ENCODE measurements at regions not wholly inside any gene's neighbourhood (a gene's known extent, or its start where the extent isn't known, plus 50 kb on each side); places are given as distances from the start of the nearest gene placed in this dataset.
A peak's percentile ranks its signal among the peaks of the same experiment; 100 is the strongest.
"Not testable (repeated sequence)": the region's sequence is repeated elsewhere in the genome, so short reads cannot be mapped to it uniquely, and the experiment has no call there.

DNA sequence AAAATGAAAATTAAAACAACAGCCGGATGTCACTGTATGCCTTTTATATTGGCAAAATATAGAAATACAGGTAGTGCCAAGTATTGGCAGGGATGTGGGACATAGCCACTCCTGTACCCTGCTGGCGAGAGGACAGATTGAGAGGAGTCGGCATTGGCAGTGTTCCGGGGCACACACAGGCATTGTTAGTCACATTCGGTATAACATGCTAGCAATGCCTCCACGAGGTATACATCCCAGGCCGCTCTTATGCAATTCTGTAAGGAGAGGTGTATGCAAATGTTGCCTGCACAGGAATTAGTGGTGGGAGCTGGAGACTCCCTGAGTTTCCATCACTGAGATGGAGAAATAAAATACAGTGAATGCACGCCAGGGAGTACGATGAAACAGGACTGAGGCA, 99.4 kb upstream of the DLG1 start:
- no peak for DNase-seq
- Histone ChIP-seq H3K4me2 (replicated peaks; ENCODE audit: low read depth, low read length, poor library complexity, severe bottlenecking) (no peak overlapping the region), H3K9ac (ENCODE audit: low read length) (no peak overlapping the region), H2AFZ (ENCODE audit: insufficient read depth, low read depth, low read length, poor library complexity, severe bottlenecking) (no peak overlapping the region), H3K36me3 (replicated peaks in 1 of 2; ENCODE audit: control extremely low read depth in 1 of 2, control insufficient read depth in 1 of 2, extremely low read depth in 1 of 2, insufficient read depth in 2 of 2, low read length in 1 of 2) (no peaks in the 10 kb centered on the region), H4K20me1 (ENCODE audit: control insufficient read depth, insufficient read depth, low read length, poor library complexity, severe bottlenecking) (no peaks in the 10 kb centered on the region), H3K9me3 (ENCODE audit: control extremely low read depth in 1 of 3, control insufficient read depth in 2 of 3, insufficient read depth in 1 of 3, low read length in 2 of 3) (no peaks in the 10 kb centered on the region), H3K79me2 (ENCODE audit: control insufficient read depth, insufficient read depth, low read length) (no peaks in the 10 kb centered on the region), H3K27me3 (replicated peaks in 1 of 4; ENCODE audit: control extremely low read depth in 1 of 4, control insufficient read depth in 3 of 4, insufficient read depth in 4 of 4, low read length in 3 of 4) (peaks cover 0 to 4% (median 1%) of the 10 kb centered on the region in 4 experiments), H3K27ac (ENCODE audit: low read length in 2 of 2) (no peak overlapping the region), H3K4me3 (ENCODE audit: control extremely low read depth in 1 of 5, extremely low read depth in 1 of 5, insufficient read depth in 1 of 5, low read depth in 2 of 5, low read length in 4 of 5) (no peak overlapping the region), H3K4me1 (ENCODE audit: control insufficient read depth in 2 of 2, insufficient read depth in 2 of 2, low read length in 2 of 2) (no peaks in the 10 kb centered on the region)
- H3K4me1 Mint-ChIP-seq, result no peaks in the 10 kb centered on the region
- CTCF ChIA-PET, result no interaction called here
- H3K27me3 Mint-ChIP-seq, result peaks cover 22% of the 10 kb centered on the region
- no peaks in the 10 kb centered on the region for H3K9me3 Mint-ChIP-seq (ENCODE audit: insufficient read depth)
- TF ChIP-seq, protein P1, sequence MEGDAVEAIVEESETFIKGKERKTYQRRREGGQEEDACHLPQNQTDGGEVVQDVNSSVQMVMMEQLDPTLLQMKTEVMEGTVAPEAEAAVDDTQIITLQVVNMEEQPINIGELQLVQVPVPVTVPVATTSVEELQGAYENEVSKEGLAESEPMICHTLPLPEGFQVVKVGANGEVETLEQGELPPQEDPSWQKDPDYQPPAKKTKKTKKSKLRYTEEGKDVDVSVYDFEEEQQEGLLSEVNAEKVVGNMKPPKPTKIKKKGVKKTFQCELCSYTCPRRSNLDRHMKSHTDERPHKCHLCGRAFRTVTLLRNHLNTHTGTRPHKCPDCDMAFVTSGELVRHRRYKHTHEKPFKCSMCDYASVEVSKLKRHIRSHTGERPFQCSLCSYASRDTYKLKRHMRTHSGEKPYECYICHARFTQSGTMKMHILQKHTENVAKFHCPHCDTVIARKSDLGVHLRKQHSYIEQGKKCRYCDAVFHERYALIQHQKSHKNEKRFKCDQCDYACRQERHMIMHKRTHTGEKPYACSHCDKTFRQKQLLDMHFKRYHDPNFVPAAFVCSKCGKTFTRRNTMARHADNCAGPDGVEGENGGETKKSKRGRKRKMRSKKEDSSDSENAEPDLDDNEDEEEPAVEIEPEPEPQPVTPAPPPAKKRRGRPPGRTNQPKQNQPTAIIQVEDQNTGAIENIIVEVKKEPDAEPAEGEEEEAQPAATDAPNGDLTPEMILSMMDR (IDR thresholded peaks at IDR 0.05), result no peak
- no peak for TF ChIP-seq EZH2 (IDR thresholded peaks at IDR 0.05; ENCODE audit: borderline replicate concordance, insufficient read depth, low read depth, low read length, poor library complexity, severe bottlenecking)
- H3K27ac Mint-ChIP-seq, result no peak overlapping the region
- POLR2A ChIA-PET, result no interaction called here
- intact Hi-C loops (cut with micrococcal nuclease), result no loop called here
- no peak overlapping the region for H3K4me3 Mint-ChIP-seq
- WGBS (ENCODE audit: insufficient coverage), result 97% methylated on average over 7 of the region's 9 CpGs
- ATAC-seq (ENCODE audit: low read depth), result no peak

DNA sequence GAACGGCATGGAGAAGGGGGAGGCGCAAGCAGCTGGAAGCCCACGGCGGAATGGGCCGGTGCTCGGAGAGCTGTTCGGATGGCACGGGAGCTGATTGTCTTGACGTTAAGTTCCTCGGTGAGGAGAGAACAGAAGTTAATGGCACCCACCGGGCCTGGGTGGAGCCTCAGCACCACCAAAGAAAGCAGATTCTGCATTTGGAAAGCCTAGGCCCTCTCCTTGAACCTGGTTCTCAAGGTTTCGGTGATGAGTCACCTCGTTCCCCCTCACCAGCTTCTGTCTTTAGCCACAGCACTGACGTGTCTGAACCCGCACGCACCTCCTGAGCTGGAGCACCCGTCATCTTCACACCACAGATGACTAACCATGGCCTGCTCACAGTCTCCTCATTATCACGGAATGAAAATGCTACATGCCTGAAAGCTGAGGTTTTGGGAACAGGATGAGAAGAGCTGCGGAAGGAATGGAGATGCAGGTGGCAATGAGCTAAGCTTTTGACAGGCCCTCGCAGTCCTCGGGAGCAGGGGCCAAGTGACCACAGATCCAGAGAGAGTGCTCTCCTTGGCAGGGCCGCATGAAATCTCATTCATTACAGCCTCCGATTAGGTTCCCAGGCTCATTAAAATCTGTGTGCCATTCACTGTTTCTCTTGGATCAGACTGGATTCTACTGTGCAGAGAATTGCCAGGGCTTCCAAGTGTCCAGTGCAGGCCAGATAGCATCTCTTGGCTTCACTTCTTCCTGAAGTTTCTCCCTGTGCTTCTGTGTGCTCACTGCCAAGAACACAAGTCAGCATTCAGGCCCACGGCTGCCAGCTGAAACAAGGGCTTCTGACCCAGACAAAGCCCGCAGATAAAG, 96.3 kb upstream of the DLG1 start:
- no peak overlapping the region for H3K4me3 Mint-ChIP-seq
- TF ChIP-seq EZH2 (IDR thresholded peaks at IDR 0.05; ENCODE audit: borderline replicate concordance, insufficient read depth, low read depth, low read length, poor library complexity, severe bottlenecking), result no peak
- TF ChIP-seq, protein P1 (IDR thresholded peaks at IDR 0.05), result no peak
- Histone ChIP-seq H3K9ac (ENCODE audit: low read length) (no peak overlapping the region), H3K9me3 (ENCODE audit: control extremely low read depth in 1 of 3, control insufficient read depth in 2 of 3, insufficient read depth in 1 of 3, low read length in 2 of 3) (no peaks in the 10 kb centered on the region), H3K4me2 (replicated peaks; ENCODE audit: low read depth, low read length, poor library complexity, severe bottlenecking) (no peak overlapping the region), H3K27ac (ENCODE audit: low read length in 2 of 2) (no peak overlapping the region), H3K27me3 (replicated peaks in 1 of 4; ENCODE audit: control extremely low read depth in 1 of 4, control insufficient read depth in 3 of 4, insufficient read depth in 4 of 4, low read length in 3 of 4) (peaks cover 0 to 8% (median 5%) of the 10 kb centered on the region in 4 experiments), H4K20me1 (ENCODE audit: control insufficient read depth, insufficient read depth, low read length, poor library complexity, severe bottlenecking) (no peaks in the 10 kb centered on the region), H3K4me3 (ENCODE audit: control extremely low read depth in 1 of 5, extremely low read depth in 1 of 5, insufficient read depth in 1 of 5, low read depth in 2 of 5, low read length in 4 of 5) (no peak overlapping the region), H3K4me1 (ENCODE audit: control insufficient read depth in 2 of 2, insufficient read depth in 2 of 2, low read length in 2 of 2) (no peaks in the 10 kb centered on the region), H2AFZ (ENCODE audit: insufficient read depth, low read depth, low read length, poor library complexity, severe bottlenecking) (no peak overlapping the region), H3K36me3 (replicated peaks in 1 of 2; ENCODE audit: control extremely low read depth in 1 of 2, control insufficient read depth in 1 of 2, extremely low read depth in 1 of 2, insufficient read depth in 2 of 2, low read length in 1 of 2) (no peaks in the 10 kb centered on the region), H3K79me2 (ENCODE audit: control insufficient read depth, insufficient read depth, low read length) (no peaks in the 10 kb centered on the region)
- H3K27me3 Mint-ChIP-seq, result peaks cover 19% of the 10 kb centered on the region
- H3K9me3 Mint-ChIP-seq (ENCODE audit: insufficient read depth), result no peaks in the 10 kb centered on the region
- POLR2A ChIA-PET, result no interaction called here
- intact Hi-C loops (cut with micrococcal nuclease), result no loop called here
- ATAC-seq (ENCODE audit: low read depth) (peak; percentile 53), DNase-seq (no peak)
- CTCF ChIA-PET, result no interaction called here
- no peak overlapping the region for H3K27ac Mint-ChIP-seq
- 90% methylated on average over 21 of the region's 25 CpGs for WGBS (ENCODE audit: insufficient coverage)
- H3K4me1 Mint-ChIP-seq, result no peaks in the 10 kb centered on the region

DNA sequence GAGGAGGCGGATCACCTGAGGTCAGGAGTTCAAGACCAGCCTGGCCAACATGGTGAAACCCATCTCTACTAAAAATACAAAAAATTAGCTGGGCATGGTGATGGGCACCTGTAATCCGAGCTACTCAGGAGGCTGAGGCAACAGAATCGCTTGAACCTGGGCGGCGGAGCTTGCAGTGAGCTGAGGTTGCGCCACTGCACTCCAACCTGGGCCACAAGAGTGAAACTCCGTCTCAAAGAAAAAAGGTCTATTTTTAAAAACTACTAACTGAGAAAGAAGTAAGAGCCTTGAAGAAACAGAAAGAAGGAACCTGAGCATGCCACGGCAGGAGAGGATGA, 95.7 kb upstream of the DLG1 start:
- H3K36me3 ChIP-seq (replicated peaks in 1 of 2; ENCODE audit: control extremely low read depth in 1 of 2, control insufficient read depth in 1 of 2, extremely low read depth in 1 of 2, insufficient read depth in 2 of 2, low read length in 1 of 2); H3K27ac ChIP-seq (ENCODE audit: low read length in 2 of 2); H3K4me1 Mint-ChIP-seq; H4K20me1 ChIP-seq (ENCODE audit: control insufficient read depth, insufficient read depth, low read length, poor library complexity, severe bottlenecking); H3K27ac Mint-ChIP-seq; CTCF ChIA-PET; H3K4me1 ChIP-seq (ENCODE audit: control insufficient read depth in 2 of 2, insufficient read depth in 2 of 2, low read length in 2 of 2); H3K4me3 Mint-ChIP-seq; POLR2A ChIA-PET; ATAC-seq (ENCODE audit: low read depth); intact Hi-C loops (cut with micrococcal nuclease); H3K9me3 Mint-ChIP-seq (ENCODE audit: insufficient read depth); DNase-seq; H3K4me2 ChIP-seq (replicated peaks; ENCODE audit: low read depth, low read length, poor library complexity, severe bottlenecking); H3K9me3 ChIP-seq (ENCODE audit: control extremely low read depth in 1 of 3, control insufficient read depth in 2 of 3, insufficient read depth in 1 of 3, low read length in 2 of 3); H2AFZ ChIP-seq (ENCODE audit: insufficient read depth, low read depth, low read length, poor library complexity, severe bottlenecking); H3K4me3 ChIP-seq (ENCODE audit: control extremely low read depth in 1 of 5, extremely low read depth in 1 of 5, insufficient read depth in 1 of 5, low read depth in 2 of 5, low read length in 4 of 5); H3K79me2 ChIP-seq (ENCODE audit: control insufficient read depth, insufficient read depth, low read length); H3K9ac ChIP-seq (ENCODE audit: low read length); H3K27me3 ChIP-seq (replicated peaks in 1 of 4; ENCODE audit: control extremely low read depth in 1 of 4, control insufficient read depth in 3 of 4, insufficient read depth in 4 of 4, low read length in 3 of 4): not testable (repeated sequence)
- peaks cover 22% of the 10 kb centered on the region for H3K27me3 Mint-ChIP-seq
- 85% methylated on average over 6 of the region's 8 CpGs for WGBS (ENCODE audit: insufficient coverage)

Data from B cell (primary cell).